ENCODE measurements at regions not wholly inside any gene's neighbourhood (a gene's known extent, or its start where the extent isn't known, plus 50 kb on each side); places are given as distances from the start of the nearest gene placed in this dataset.

- TF ChIP-seq POLR2A (IDR thresholded peaks at IDR 0.05) (no peak), CTCF (IDR thresholded peaks at IDR 0.05) (no peak)
Observed at GRCh38 chr22:48523091-48523490, 1304.6 kb downstream of the BRD1 start.
